Ramos (cell line): ENCODE measurements at regions not wholly inside any gene's neighbourhood (a gene's known extent, or its start where the extent isn't known, plus 50 kb on each side); places are given as distances from the start of the nearest gene placed in this dataset.

Source experiments
- in situ Hi-C: fragments of 300-500 bp; cut with MboI; formaldehyde crosslinking; loops from one replicate; pipeline ENCODE4 v1.14.3; 2022; ENCODE audit warnings: low sequenced_read_pairs; ENCODE audit not compliant: unreplicated experiment

GRCh38 chr4:74878323-74878722 lies 54.6 kb upstream of the PARM1 start:
- in situ Hi-C loops, result loop anchor here (25.0 kb wide), 1 partner anchor 984 kb away; no protein-coding TSS in a partner anchor

GRCh38 chr4:74875451-74875850 lies 57.5 kb upstream of the PARM1 start:
- in situ Hi-C loops, result loop anchor here (25.0 kb wide), 1 partner anchor 987 kb away; no protein-coding TSS in a partner anchor

DNA sequence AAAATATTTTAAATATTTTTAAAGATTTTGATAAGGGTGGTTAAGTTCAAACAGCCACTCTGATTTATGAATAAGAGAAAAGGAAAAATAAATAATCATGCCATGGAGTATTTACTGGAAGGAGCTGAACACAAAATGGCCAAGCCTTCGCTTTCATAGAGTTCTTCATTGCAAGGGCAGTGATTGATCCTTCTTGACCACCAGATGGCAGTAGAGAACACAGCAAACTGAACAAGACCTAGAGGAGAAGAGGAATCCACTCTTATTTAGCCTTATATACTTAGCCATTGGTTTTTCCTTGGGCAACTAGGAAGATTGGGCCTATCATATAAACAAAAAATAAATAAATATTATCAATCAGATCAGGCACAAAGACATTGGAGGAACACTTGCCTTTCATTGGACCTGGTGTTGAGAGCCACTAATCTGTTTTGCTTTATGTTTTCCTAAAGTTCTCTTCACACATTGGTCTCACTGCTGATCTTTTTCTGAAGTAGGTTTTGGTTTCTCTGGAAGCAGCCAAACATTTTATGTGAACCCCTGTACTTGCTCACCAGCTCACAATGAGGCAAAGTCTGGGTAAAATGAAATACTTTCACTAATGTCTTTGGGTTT lies 58.1 kb upstream of the PARM1 start:
- in situ Hi-C loops, result loop anchor here (25.0 kb wide), 1 partner anchor 987 kb away; no protein-coding TSS in a partner anchor

- in situ Hi-C loops, result no loop called here
Measured at GRCh38 chr4:74873545-74874301, 59.2 kb upstream of the PARM1 start.

DNA sequence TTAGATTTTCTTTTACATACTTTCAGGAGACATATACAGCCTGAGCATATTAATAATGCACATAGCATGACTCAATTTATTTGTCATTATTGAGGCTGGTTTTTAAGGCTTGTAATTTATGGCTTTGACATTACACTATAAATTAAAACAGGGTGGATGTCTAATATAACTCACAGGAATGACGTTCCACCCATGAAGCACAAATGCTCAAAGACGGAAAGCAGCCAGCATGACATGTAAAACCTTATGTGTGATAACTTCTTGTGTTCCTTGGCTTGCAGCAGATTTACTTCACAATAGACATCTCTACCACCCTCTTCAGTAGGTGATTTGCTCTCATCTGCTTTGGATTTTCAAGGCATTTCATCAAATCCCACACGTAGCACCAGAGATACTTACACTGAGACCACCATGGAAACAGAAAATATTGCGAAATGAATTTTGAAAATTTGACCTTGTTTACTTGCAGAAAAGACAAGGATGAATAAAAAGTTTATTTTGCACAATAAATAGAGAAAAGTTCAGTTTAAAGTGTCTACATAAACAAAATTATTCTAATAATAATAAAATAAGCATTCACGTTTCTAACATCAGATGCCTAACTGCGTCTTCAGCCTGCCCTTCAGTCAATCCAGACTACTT lies 64.7 kb upstream of the BTC start:
- in situ Hi-C loops, result no loop called here

- in situ Hi-C loops, result no loop called here
Measured at GRCh38 chr4:74855879-74856278, 61.6 kb upstream of the BTC start.

- in situ Hi-C loops, result no loop called here
Measured at GRCh38 chr4:74848774-74849173, 54.5 kb upstream of the BTC start.

- in situ Hi-C loops, result no loop called here
Measured at GRCh38 chr4:74845834-74846233, 51.5 kb upstream of the BTC start.
